IMR-90 (cell line): ENCODE measurements at regions not wholly inside any gene's neighbourhood (a gene's known extent, or its start where the extent isn't known, plus 50 kb on each side); places are given as distances from the start of the nearest gene placed in this dataset.

Experiments
- BHLHE40 ChIP-seq: fragments of 150-350 bp; IDR thresholded peaks from 2 replicates; pipeline ENCODE4 v1.6.1; 2016; ENCODE audit warnings: mild to moderate bottlenecking, low read depth, low read length
- CHD1 ChIP-seq: IDR thresholded peaks from 2 replicates; pipeline ENCODE4 v1.6.1; 2012; ENCODE audit warnings: low read depth, low read length, improper control_type of control experiment
- CTCF ChIP-seq: conservative IDR thresholded peaks from 2 replicates; pipeline ENCODE4 v1.5.1; 2012; ENCODE audit warnings: mild to moderate bottlenecking, low read depth, low read length, improper control_type of control experiment
- FOS ChIP-seq: fragments of 150-350 bp; IDR thresholded peaks from 2 replicates; pipeline ENCODE4 v1.6.1; 2016; ENCODE audit warnings: low read depth, low read length
- MXI1 ChIP-seq: IDR thresholded peaks from 2 replicates; pipeline ENCODE4 v1.6.1; 2012; ENCODE audit warnings: low read depth, mild to moderate bottlenecking, low read length, moderate library complexity, borderline replicate concordance
- POLR2A ChIP-seq: IDR thresholded peaks from 2 replicates; pipeline ENCODE4 v1.6.1; 2012; ENCODE audit warnings: mild to moderate bottlenecking, low read depth, low read length
- TF ChIP-seq, protein P1 (sequence below): fragments of 150-350 bp; IDR thresholded peaks from 2 replicates; pipeline ENCODE4 v1.6.1; 2017; ENCODE audit warnings: mild to moderate bottlenecking, antibody characterized with exemption, low read length, low read depth

GRCh38 chrY:12288919-12289318, 412.1 kb upstream of the USP9Y start:
- TF ChIP-seq CTCF (no peak), CHD1 (no peak), POLR2A (no peak), MXI1 (no peak), FOS (no peak), BHLHE40 (no peak)
- TF ChIP-seq, protein P1, sequence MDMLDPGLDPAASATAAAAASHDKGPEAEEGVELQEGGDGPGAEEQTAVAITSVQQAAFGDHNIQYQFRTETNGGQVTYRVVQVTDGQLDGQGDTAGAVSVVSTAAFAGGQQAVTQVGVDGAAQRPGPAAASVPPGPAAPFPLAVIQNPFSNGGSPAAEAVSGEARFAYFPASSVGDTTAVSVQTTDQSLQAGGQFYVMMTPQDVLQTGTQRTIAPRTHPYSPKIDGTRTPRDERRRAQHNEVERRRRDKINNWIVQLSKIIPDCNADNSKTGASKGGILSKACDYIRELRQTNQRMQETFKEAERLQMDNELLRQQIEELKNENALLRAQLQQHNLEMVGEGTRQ = no peak
